WTC11 (cell line): ENCODE measurements at regions not wholly inside any gene's neighbourhood (a gene's known extent, or its start where the extent isn't known, plus 50 kb on each side); places are given as distances from the start of the nearest gene placed in this dataset.

ENCODE experiments used
- ATAC-seq: fragments of 200-7000 bp; cut with Tn5 transposase; 2 replicates; pipeline ENCODE4 v1.10.0; 2021; ENCODE audit warnings: mild to moderate bottlenecking, moderate library complexity
- CTCF ChIA-PET: fragments of 300-600 bp; sonication (Branson Sonifier 250); formaldehyde crosslinking; loops from one replicate; lab custom pipeline; 2021; ENCODE audit warnings: antibody characterized with exemption; lab: Charles Lee
- POLR2A ChIA-PET: fragments of 350-600 bp; sonication (Branson Sonifier 250); formaldehyde crosslinking; loops from one replicate; lab custom pipeline; 2021; ENCODE audit warnings: antibody characterized with exemption; lab: Charles Lee
- DNase-seq: peaks from one replicate; pipeline ENCODE4 v3.0.0; 2021; ENCODE audit warnings: low spot score
- H3K27ac Mint-ChIP-seq: 2 replicates; pipeline ENCODE4 v1.8.0; 2021; ENCODE audit warnings: mixed read lengths
- H3K27me3 Mint-ChIP-seq: 2 replicates; pipeline ENCODE4 v1.8.0; 2021; ENCODE audit warnings: low read depth, mild to moderate bottlenecking, moderate library complexity, mixed read lengths
- H3K36me3 Mint-ChIP-seq: 2 replicates; pipeline ENCODE4 v1.8.0; 2021; ENCODE audit warnings: mixed read lengths
- H3K4me1 Mint-ChIP-seq: 2 replicates; pipeline ENCODE4 v1.8.0; 2022; ENCODE audit warnings: mixed read lengths
- H3K4me3 Mint-ChIP-seq: 2 replicates; pipeline ENCODE4 v1.8.0; 2021; ENCODE audit warnings: mild to moderate bottlenecking, moderate library complexity, mixed read lengths
- H3K9me3 Mint-ChIP-seq: 2 replicates; pipeline ENCODE4 v1.8.0; 2021; ENCODE audit warnings: mixed read lengths
- ATF2 ChIP-seq: sonication (generic); formaldehyde crosslinking; IDR thresholded peaks from 2 replicates; pipeline ENCODE4 v1.8.1; 2022; ENCODE audit warnings: low read depth, missing genetic modification reagents, borderline replicate concordance
- FOXP1 ChIP-seq: sonication (generic); formaldehyde crosslinking; IDR thresholded peaks from 2 replicates; pipeline ENCODE4 v1.8.0; 2022; ENCODE audit warnings: missing genetic modification reagents, mild to moderate bottlenecking, moderate library complexity, borderline replicate concordance
- FOXP4 ChIP-seq: sonication (generic); formaldehyde crosslinking; IDR thresholded peaks from 2 replicates; pipeline ENCODE4 v1.8.0; 2022; ENCODE audit warnings: mild to moderate bottlenecking, missing genetic modification reagents
- GABPB1 ChIP-seq: sonication (generic); formaldehyde crosslinking; IDR thresholded peaks from 2 replicates; pipeline ENCODE4 v1.8.1; 2023; ENCODE audit warnings: mild to moderate bottlenecking, missing genetic modification reagents
- IRF2 ChIP-seq: sonication (generic); formaldehyde crosslinking; IDR thresholded peaks from 2 replicates; pipeline ENCODE4 v1.8.0; 2022; ENCODE audit warnings: low read depth, missing genetic modification reagents, borderline replicate concordance
- JAZF1 ChIP-seq: fragments of 250-450 bp; sonication (Bioruptor Pico); IDR thresholded peaks from 2 replicates; pipeline ENCODE4 v1.9.0; 2021; ENCODE audit warnings: moderate library complexity, mild to moderate bottlenecking, inconsistent platforms
- MAX ChIP-seq: sonication (generic); formaldehyde crosslinking; IDR thresholded peaks from 2 replicates; pipeline ENCODE4 v1.8.0; 2022; ENCODE audit warnings: mild to moderate bottlenecking, missing genetic modification reagents
- NR1H2 ChIP-seq: sonication (generic); formaldehyde crosslinking; IDR thresholded peaks from 2 replicates; pipeline ENCODE4 v1.9.0; 2021; ENCODE audit warnings: mild to moderate bottlenecking, moderate library complexity, missing genetic modification reagents
- OVOL2 ChIP-seq: fragments of 250-450 bp; sonication (Bioruptor Pico); IDR thresholded peaks from 2 replicates; pipeline ENCODE4 v1.9.0; 2021; ENCODE audit warnings: mild to moderate bottlenecking, borderline replicate concordance
- PRDM15 ChIP-seq: sonication (generic); formaldehyde crosslinking; IDR thresholded peaks from 2 replicates; pipeline ENCODE4 v1.8.0; 2022; ENCODE audit warnings: missing genetic modification reagents
- RORB ChIP-seq: fragments of 250-450 bp; sonication (Bioruptor Pico); IDR thresholded peaks from 2 replicates; pipeline ENCODE4 v1.9.0; 2021; ENCODE audit warnings: mild to moderate bottlenecking
- STAT6 ChIP-seq: sonication (generic); formaldehyde crosslinking; conservative IDR thresholded peaks from 2 replicates; pipeline ENCODE4 v1.8.1; 2023; ENCODE audit warnings: mild to moderate bottlenecking, low read depth, missing genetic modification reagents, moderate library complexity
- TEAD4 ChIP-seq: sonication (generic); formaldehyde crosslinking; IDR thresholded peaks from 2 replicates; pipeline ENCODE4 v1.8.0; 2022; ENCODE audit warnings: mild to moderate bottlenecking, missing genetic modification reagents
- TP53 ChIP-seq: sonication (generic); formaldehyde crosslinking; IDR thresholded peaks from 2 replicates; pipeline ENCODE4 v1.8.1; 2023; ENCODE audit warnings: mild to moderate bottlenecking, missing genetic modification reagents
- ZMAT4 ChIP-seq: fragments of 250-450 bp; sonication (Bioruptor Pico); IDR thresholded peaks from 2 replicates; pipeline ENCODE4 v1.9.0; 2021; ENCODE audit warnings: mild to moderate bottlenecking
- ZNF219 ChIP-seq: sonication (generic); formaldehyde crosslinking; IDR thresholded peaks from 2 replicates; pipeline ENCODE4 v1.8.0; 2023; ENCODE audit warnings: missing genetic modification reagents, mild to moderate bottlenecking, borderline replicate concordance
- ZNF281 ChIP-seq: sonication (generic); formaldehyde crosslinking; IDR thresholded peaks from 2 replicates; pipeline ENCODE4 v1.8.0; 2023; ENCODE audit warnings: mild to moderate bottlenecking, missing genetic modification reagents
- ZNF317 ChIP-seq: sonication (generic); formaldehyde crosslinking; IDR thresholded peaks from 2 replicates; pipeline ENCODE4 v1.8.1; 2023; ENCODE audit warnings: low read depth, mild to moderate bottlenecking, moderate library complexity, missing genetic modification reagents, borderline replicate concordance

- DNase-seq (no peak), ATAC-seq (no peak)
- Mint-ChIP-seq H3K27ac (no peak overlapping the region), H3K36me3 (peaks cover 45% of the 10 kb centered on the region), H3K9me3 (peaks cover 68% of the 10 kb centered on the region), H3K27me3 (no peaks in the 10 kb centered on the region; the same call in 1 of the 2 replicates), H3K4me3 (no peak overlapping the region), H3K4me1 (no peaks in the 10 kb centered on the region)
- POLR2A ChIA-PET = no interaction called here
- no peak for TF ChIP-seq JAZF1 (CRISPR knock-in tag)
- CTCF ChIA-PET = no interaction called here
These were observed 1404.8 kb downstream of the LRRC4C start for GRCh38 chr11:40054631-40055030.

- TF ChIP-seq PRDM15 (CRISPR knock-in tag) (no peak), MAX (no peak), OVOL2 (CRISPR knock-in tag) (no peak), FOXP1 (CRISPR knock-in tag) (no peak), RORB (CRISPR knock-in tag) (no peak), ZMAT4 (CRISPR knock-in tag) (no peak), FOXP4 (no peak), ZNF281 (no peak), NR1H2 (CRISPR knock-in tag) (no peak), ATF2 (CRISPR knock-in tag) (no peak)
- POLR2A ChIA-PET = no interaction called here
- Mint-ChIP-seq H3K4me3 (no peak overlapping the region), H3K9me3 (peaks cover 59% of the 10 kb centered on the region), H3K27ac (no peak overlapping the region), H3K27me3 (peaks cover 10% of the 10 kb centered on the region), H3K4me1 (no peaks in the 10 kb centered on the region), H3K36me3 (peaks cover 60% of the 10 kb centered on the region)
- CTCF ChIA-PET = no interaction called here
- no peak for DNase-seq
- no peak for ATAC-seq
These were observed 1414.1 kb downstream of the LRRC4C start for GRCh38 chr11:40045312-40045711.

- POLR2A ChIA-PET = no interaction called here
- ATAC-seq (peak; percentile 60), DNase-seq (no peak)
- Mint-ChIP-seq H3K27me3 (peaks cover 11% of the 10 kb centered on the region), H3K4me3 (no peak overlapping the region), H3K4me1 (peaks cover 27% of the 10 kb centered on the region), H3K36me3 (peaks cover 53% of the 10 kb centered on the region), H3K27ac (no peak overlapping the region), H3K9me3 (peaks cover 69% of the 10 kb centered on the region)
- CTCF ChIA-PET = no interaction called here
- no peak for TF ChIP-seq GABPB1 (CRISPR knock-in tag)
- TF ChIP-seq ZNF219 (CRISPR knock-in tag) = no peak
- TF ChIP-seq JAZF1 (CRISPR knock-in tag) = no peak
- TF ChIP-seq TP53 (CRISPR knock-in tag) = no peak
- TF ChIP-seq IRF2 = no peak
- no peak for TF ChIP-seq STAT6 (CRISPR knock-in tag)
- no peak for TF ChIP-seq TEAD4 (CRISPR knock-in tag)
- TF ChIP-seq ZNF317 (CRISPR knock-in tag) = no peak
These were observed 1422.4 kb downstream of the LRRC4C start for GRCh38 chr11:40037005-40037404.
